PC-9 (cell line): ENCODE measurements at regions not wholly inside any gene's neighbourhood (a gene's known extent, or its start where the extent isn't known, plus 50 kb on each side); places are given as distances from the start of the nearest gene placed in this dataset.

Experiments used
- EZH2 ChIP-seq: fragments of 200-600 bp; sonication (generic); IDR thresholded peaks from 2 replicates; pipeline ENCODE4 v1.8.0; 2017; ENCODE audit warnings: antibody characterized with exemption, low read depth
- TF ChIP-seq, protein P1 (sequence below): fragments of 200-600 bp; sonication (generic); conservative IDR thresholded peaks from 2 replicates; pipeline ENCODE4 v1.6.1; 2017; ENCODE audit warnings: mixed run types, antibody characterized with exemption, mild to moderate bottlenecking, moderate library complexity

DNA sequence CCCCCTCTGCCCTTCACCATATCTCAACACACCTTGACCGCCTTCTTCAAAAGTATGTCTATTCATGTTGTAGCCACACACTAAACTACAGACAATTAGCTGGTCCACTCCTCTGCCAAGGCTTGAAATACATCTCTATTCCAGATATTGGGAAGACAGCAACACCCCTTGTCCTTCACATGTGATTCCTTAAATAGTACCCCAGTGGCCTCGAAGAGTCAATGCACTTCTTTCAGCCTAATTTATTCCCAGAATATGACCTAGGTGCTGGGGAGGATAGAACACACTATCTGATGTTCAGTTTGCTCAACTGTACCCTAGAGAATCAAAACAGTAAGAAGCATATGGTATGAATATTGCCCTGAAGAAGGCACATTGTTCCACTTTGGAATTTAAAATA, 82.4 kb upstream of the DACH1 start:
- TF ChIP-seq, protein P1, sequence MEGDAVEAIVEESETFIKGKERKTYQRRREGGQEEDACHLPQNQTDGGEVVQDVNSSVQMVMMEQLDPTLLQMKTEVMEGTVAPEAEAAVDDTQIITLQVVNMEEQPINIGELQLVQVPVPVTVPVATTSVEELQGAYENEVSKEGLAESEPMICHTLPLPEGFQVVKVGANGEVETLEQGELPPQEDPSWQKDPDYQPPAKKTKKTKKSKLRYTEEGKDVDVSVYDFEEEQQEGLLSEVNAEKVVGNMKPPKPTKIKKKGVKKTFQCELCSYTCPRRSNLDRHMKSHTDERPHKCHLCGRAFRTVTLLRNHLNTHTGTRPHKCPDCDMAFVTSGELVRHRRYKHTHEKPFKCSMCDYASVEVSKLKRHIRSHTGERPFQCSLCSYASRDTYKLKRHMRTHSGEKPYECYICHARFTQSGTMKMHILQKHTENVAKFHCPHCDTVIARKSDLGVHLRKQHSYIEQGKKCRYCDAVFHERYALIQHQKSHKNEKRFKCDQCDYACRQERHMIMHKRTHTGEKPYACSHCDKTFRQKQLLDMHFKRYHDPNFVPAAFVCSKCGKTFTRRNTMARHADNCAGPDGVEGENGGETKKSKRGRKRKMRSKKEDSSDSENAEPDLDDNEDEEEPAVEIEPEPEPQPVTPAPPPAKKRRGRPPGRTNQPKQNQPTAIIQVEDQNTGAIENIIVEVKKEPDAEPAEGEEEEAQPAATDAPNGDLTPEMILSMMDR, result no peak
- no peak for TF ChIP-seq EZH2
